ENCODE measurements at regions not wholly inside any gene's neighbourhood (a gene's known extent, or its start where the extent isn't known, plus 50 kb on each side); places are given as distances from the start of the nearest gene placed in this dataset.

DNA sequence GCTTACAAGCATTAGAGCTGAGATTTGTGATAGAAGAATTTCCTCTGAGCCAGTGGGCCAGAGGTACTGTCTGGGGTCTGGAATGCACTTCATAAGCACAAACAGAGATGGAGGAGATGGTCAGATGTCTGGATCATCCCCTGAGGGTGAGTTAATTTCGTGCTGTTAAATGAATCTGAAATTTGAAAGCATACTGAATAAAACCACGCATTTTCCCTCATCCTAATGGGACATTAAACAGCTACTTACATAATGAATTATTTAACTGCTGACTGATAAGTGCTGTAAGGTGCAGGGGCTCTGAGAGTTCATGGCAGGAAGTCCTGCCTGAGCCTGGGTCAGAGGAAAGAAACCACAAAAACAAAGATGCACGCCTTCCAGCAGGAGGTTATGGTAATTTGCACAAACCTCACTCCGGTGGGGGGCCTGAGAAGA, 136.3 kb upstream of the XYLT1 start:
- no peak for TF ChIP-seq POLR2A (IDR thresholded peaks at IDR 0.05)
- TF ChIP-seq, protein P1, sequence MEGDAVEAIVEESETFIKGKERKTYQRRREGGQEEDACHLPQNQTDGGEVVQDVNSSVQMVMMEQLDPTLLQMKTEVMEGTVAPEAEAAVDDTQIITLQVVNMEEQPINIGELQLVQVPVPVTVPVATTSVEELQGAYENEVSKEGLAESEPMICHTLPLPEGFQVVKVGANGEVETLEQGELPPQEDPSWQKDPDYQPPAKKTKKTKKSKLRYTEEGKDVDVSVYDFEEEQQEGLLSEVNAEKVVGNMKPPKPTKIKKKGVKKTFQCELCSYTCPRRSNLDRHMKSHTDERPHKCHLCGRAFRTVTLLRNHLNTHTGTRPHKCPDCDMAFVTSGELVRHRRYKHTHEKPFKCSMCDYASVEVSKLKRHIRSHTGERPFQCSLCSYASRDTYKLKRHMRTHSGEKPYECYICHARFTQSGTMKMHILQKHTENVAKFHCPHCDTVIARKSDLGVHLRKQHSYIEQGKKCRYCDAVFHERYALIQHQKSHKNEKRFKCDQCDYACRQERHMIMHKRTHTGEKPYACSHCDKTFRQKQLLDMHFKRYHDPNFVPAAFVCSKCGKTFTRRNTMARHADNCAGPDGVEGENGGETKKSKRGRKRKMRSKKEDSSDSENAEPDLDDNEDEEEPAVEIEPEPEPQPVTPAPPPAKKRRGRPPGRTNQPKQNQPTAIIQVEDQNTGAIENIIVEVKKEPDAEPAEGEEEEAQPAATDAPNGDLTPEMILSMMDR (IDR thresholded peaks at IDR 0.05), result no peak
- no peaks in the 10 kb centered on the region for H3K4me1 ChIP-seq

DNA sequence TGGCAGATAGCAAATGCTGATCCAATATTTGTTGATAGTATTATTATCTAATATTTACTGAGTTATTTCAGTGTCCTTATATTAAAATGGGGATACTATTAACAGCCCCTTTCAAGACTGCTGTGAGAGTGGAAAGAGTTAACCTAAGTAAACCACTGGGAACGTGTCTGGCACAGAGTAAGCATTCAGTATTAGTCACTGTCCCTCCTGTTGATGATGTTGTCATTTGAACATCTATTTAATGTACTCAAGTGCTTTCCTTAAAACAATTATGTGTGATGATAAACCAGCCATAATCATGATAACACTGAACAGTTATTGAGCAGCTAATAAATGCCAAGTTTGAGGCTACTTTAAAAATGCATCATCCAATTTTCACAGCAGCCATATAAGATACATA, 135.7 kb upstream of the XYLT1 start:
- H3K4me3 ChIP-seq, result no peak overlapping the region
- no peaks in the 10 kb centered on the region for H3K27me3 ChIP-seq
- TF ChIP-seq, protein P1 (IDR thresholded peaks at IDR 0.05), result no peak
- TF ChIP-seq POLR2A (IDR thresholded peaks at IDR 0.05), result no peak
- H3K4me1 ChIP-seq, result no peaks in the 10 kb centered on the region
- H3K9me3 ChIP-seq, result no peaks in the 10 kb centered on the region
- no peak overlapping the region for H3K27ac ChIP-seq
- no peaks in the 10 kb centered on the region for H3K36me3 ChIP-seq
- intact Hi-C loops (cut with DNase I; ENCODE audit: low total_unique reads), result no loop called here
- DNase-seq, result no peak

More for the DNA sequence above, 136.3 kb upstream of the XYLT1 start:
- no peaks in the 10 kb centered on the region for H3K27me3 ChIP-seq
- no peak overlapping the region for H3K4me3 ChIP-seq
- H3K36me3 ChIP-seq, result no peaks in the 10 kb centered on the region
- no peaks in the 10 kb centered on the region for H3K9me3 ChIP-seq
- no peak for DNase-seq
- H3K27ac ChIP-seq, result no peak overlapping the region
- intact Hi-C loops (cut with DNase I; ENCODE audit: low total_unique reads), result no loop called here

DNA sequence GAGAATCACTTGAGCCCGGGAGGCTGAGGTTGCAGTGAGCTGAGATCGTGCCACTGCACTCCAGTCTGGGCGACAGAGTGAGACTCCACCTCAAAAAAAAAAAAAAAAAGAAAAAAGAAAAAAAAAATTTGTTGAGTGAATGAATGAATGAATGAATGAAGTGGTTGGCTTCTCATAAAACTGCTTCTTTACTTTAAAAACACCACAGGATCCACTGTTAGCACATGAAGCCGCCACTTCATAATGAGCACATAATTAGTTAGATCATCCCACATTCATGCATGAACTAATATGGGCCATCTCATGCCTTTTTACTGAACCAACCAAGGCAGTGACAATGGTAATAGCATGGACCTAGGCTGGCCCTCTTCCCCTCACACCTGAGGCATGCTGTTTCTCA, 135.0 kb upstream of the XYLT1 start:
- no peaks in the 10 kb centered on the region for H3K36me3 ChIP-seq
- intact Hi-C loops (cut with DNase I; ENCODE audit: low total_unique reads), result no loop called here
- no peak for DNase-seq
- no peak overlapping the region for H3K27ac ChIP-seq
- H3K9me3 ChIP-seq, result no peaks in the 10 kb centered on the region
- no peak overlapping the region for H3K4me3 ChIP-seq
- H3K27me3 ChIP-seq, result no peaks in the 10 kb centered on the region
- no peaks in the 10 kb centered on the region for H3K4me1 ChIP-seq
- TF ChIP-seq, protein P1 (IDR thresholded peaks at IDR 0.05), result no peak
- TF ChIP-seq POLR2A (IDR thresholded peaks at IDR 0.05), result no peak

DNA sequence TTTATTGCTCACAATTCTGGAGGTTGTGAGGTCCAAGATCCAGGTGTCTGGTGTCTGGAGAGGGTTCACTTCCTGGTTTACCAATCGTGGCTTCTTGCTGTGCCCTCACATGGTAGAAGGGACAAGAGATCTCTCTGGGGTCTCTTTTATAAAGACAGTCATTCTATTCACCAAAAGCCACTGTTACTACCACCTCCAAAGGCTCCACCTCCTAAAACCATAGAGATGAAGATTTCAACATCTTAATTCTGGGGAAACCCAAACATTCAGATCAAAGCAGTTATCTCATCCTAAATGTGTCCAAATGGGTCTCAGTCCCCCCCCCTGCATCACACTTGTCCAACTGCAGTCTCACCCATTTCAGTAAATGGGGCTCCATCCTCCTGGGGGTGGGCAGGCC, 132.9 kb upstream of the XYLT1 start:
- H3K4me1 ChIP-seq, result no peaks in the 10 kb centered on the region
- TF ChIP-seq POLR2A (IDR thresholded peaks at IDR 0.05), result no peak
- TF ChIP-seq, protein P1 (IDR thresholded peaks at IDR 0.05), result no peak
- no peak overlapping the region for H3K4me3 ChIP-seq
- DNase-seq, result no peak
- H3K27ac ChIP-seq, result no peak overlapping the region
- no peaks in the 10 kb centered on the region for H3K27me3 ChIP-seq
- intact Hi-C loops (cut with DNase I; ENCODE audit: low total_unique reads), result no loop called here
- no peaks in the 10 kb centered on the region for H3K36me3 ChIP-seq
- no peaks in the 10 kb centered on the region for H3K9me3 ChIP-seq

DNA sequence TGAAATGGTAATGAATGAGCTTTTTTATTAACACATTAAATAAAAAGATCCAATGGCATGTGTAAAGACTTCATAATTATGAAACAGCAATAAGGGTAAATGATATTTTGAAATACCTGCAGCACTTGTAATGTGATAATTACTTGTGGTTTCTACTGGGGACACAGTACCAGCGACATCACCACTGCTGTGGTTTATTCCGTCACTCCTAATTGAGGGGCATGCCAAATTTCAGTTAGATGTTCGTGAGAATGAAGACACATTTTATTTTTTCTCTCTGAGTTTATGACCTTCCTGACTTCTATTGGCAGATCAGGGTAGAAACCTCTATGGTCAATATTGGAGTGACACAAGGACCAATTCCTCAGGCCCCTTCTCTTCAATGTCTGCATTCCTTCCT, 131.9 kb upstream of the XYLT1 start:
- no peaks in the 10 kb centered on the region for H3K36me3 ChIP-seq
- no peaks in the 10 kb centered on the region for H3K4me1 ChIP-seq
- no peaks in the 10 kb centered on the region for H3K27me3 ChIP-seq
- no peak overlapping the region for H3K4me3 ChIP-seq
- no peak for DNase-seq
- intact Hi-C loops (cut with DNase I; ENCODE audit: low total_unique reads), result no loop called here
- TF ChIP-seq, protein P1 (IDR thresholded peaks at IDR 0.05), result no peak
- no peak for TF ChIP-seq POLR2A (IDR thresholded peaks at IDR 0.05)
- H3K9me3 ChIP-seq, result no peaks in the 10 kb centered on the region
- H3K27ac ChIP-seq, result no peak overlapping the region
